H9 (cell line): ENCODE measurements at regions not wholly inside any gene's neighbourhood (a gene's known extent, or its start where the extent isn't known, plus 50 kb on each side); places are given as distances from the start of the nearest gene placed in this dataset.

Experiments
- DNase-seq: peaks from one replicate; pipeline ENCODE4 v3.0.0-alpha.2; 2017
- H2AFZ ChIP-seq: one replicate; pipeline ENCODE4 v1.6.1; 2013; ENCODE audit warnings: mild to moderate bottlenecking, low read length, control low read depth, moderate library complexity
- H2AK5ac ChIP-seq: 2 replicates; pipeline ENCODE4 v1.6.1; 2013; ENCODE audit warnings: low read length, control low read depth, mixed read lengths; ENCODE audit not compliant: insufficient read length
- H2BK120ac ChIP-seq: one replicate; pipeline ENCODE4 v1.6.1; 2013; ENCODE audit warnings: low read depth, mild to moderate bottlenecking, low read length, control low read depth, inconsistent platforms; ENCODE audit not compliant: poor library complexity, severe bottlenecking
- H2BK12ac ChIP-seq: 2 replicates; pipeline ENCODE4 v1.6.1; 2013; ENCODE audit warnings: low read length, control low read depth, mixed read lengths, low read depth; ENCODE audit not compliant: insufficient read length
- H2BK15ac ChIP-seq: 2 replicates; pipeline ENCODE4 v1.6.1; 2013; ENCODE audit warnings: low read depth, low read length, control low read depth
- H2BK20ac ChIP-seq: one replicate; pipeline ENCODE4 v1.6.1; 2013; ENCODE audit warnings: low read depth, mild to moderate bottlenecking, low read length, control low read depth, inconsistent platforms; ENCODE audit not compliant: poor library complexity, severe bottlenecking
- H2BK5ac ChIP-seq: 2 replicates; pipeline ENCODE4 v1.6.1; 2013; ENCODE audit warnings: low read length, control low read depth, mixed read lengths; ENCODE audit not compliant: insufficient read length
- H3K14ac ChIP-seq: 2 replicates; pipeline ENCODE4 v1.6.1; 2013; ENCODE audit warnings: low read length, control low read depth; ENCODE audit not compliant: insufficient read depth
- H3K18ac ChIP-seq: 2 replicates; pipeline ENCODE4 v1.6.1; 2013; ENCODE audit warnings: low read depth, mild to moderate bottlenecking, mixed read lengths, low read length, control low read depth; ENCODE audit not compliant: insufficient read length
- H3K23ac ChIP-seq: 2 replicates; pipeline ENCODE4 v1.6.1; 2013; ENCODE audit warnings: low read length, control low read depth, mixed read lengths, low read depth; ENCODE audit not compliant: insufficient read length
- H3K23me2 ChIP-seq: 2 replicates; pipeline ENCODE4 v1.6.1; 2013; ENCODE audit warnings: low read depth, mild to moderate bottlenecking, mixed read lengths, low read length, control low read depth; ENCODE audit not compliant: insufficient read length, poor library complexity, severe bottlenecking
- H3K27ac ChIP-seq: 2 replicates; pipeline ENCODE4 v1.5.1; 2013; ENCODE audit warnings: low read length, control low read depth, mixed read lengths, low read depth; ENCODE audit not compliant: insufficient read length
- H3K27me3 ChIP-seq: 2 replicates; pipeline ENCODE4 v1.6.1; 2013; ENCODE audit warnings: low read length, control low read depth, inconsistent platforms; ENCODE audit not compliant: insufficient read depth
- H3K4ac ChIP-seq: 2 replicates; pipeline ENCODE4 v1.6.1; 2013; ENCODE audit warnings: low read depth, mild to moderate bottlenecking, control low read depth, inconsistent platforms, low read length, moderate library complexity
- H3K4me1 ChIP-seq: 2 replicates; pipeline ENCODE4 v1.6.1; 2013; ENCODE audit warnings: low read length, control low read depth, inconsistent platforms; ENCODE audit not compliant: insufficient read depth
- H3K4me2 ChIP-seq: 2 replicates; pipeline ENCODE4 v1.6.1; 2013; ENCODE audit warnings: low read length, control low read depth, mixed read lengths; ENCODE audit not compliant: insufficient read length, insufficient read depth
- H3K56ac ChIP-seq: 2 replicates; pipeline ENCODE4 v1.6.1; 2013; ENCODE audit warnings: low read depth, mild to moderate bottlenecking, mixed read lengths, low read length, control low read depth; ENCODE audit not compliant: insufficient read length
- H3K79me1 ChIP-seq: 2 replicates; pipeline ENCODE4 v1.6.1; 2013; ENCODE audit warnings: low read depth, mild to moderate bottlenecking, moderate library complexity, low read length, control low read depth, inconsistent platforms; ENCODE audit not compliant: insufficient read depth, poor library complexity, severe bottlenecking
- H3K79me2 ChIP-seq: 2 replicates; pipeline ENCODE4 v1.6.1; 2013; ENCODE audit warnings: low read length, control low read depth, inconsistent platforms; ENCODE audit not compliant: insufficient read depth
- H3K9ac ChIP-seq: 2 replicates; pipeline ENCODE4 v1.6.1; 2013; ENCODE audit warnings: low read length, control low read depth, mixed read lengths; ENCODE audit not compliant: insufficient read length; ENCODE audit errors: extremely low read depth
- H3K9me3 ChIP-seq: one replicate; pipeline ENCODE4 v1.6.1; 2013; ENCODE audit warnings: low read depth, low read length, inconsistent platforms; ENCODE audit not compliant: control insufficient read depth
- H3T11ph ChIP-seq: one replicate; pipeline ENCODE4 v1.6.1; 2013; ENCODE audit warnings: mild to moderate bottlenecking, low read length, control low read depth, inconsistent platforms
- H4K20me1 ChIP-seq: one replicate; pipeline ENCODE4 v1.6.1; 2013; ENCODE audit not compliant: control insufficient read depth, insufficient read length, insufficient read depth
- H4K5ac ChIP-seq: 2 replicates; pipeline ENCODE4 v1.6.1; 2013; ENCODE audit warnings: low read depth, mild to moderate bottlenecking, mixed read lengths, low read length, control low read depth; ENCODE audit not compliant: insufficient read length
- H4K8ac ChIP-seq: replicated peaks from 2 replicates; pipeline ENCODE4 v1.6.1; 2013; ENCODE audit warnings: low read length, control low read depth, mixed read lengths, low read depth; ENCODE audit not compliant: insufficient read length
- H4K91ac ChIP-seq: 2 replicates; pipeline ENCODE4 v1.6.1; 2013; ENCODE audit warnings: low read depth, mild to moderate bottlenecking, moderate library complexity, mixed read lengths, low read length, control low read depth; ENCODE audit not compliant: insufficient read length
- H3K27ac Mint-ChIP-seq, 3 experiments: 2 replicates in 2 of 3; 3 replicates in 1 of 3; pipeline ENCODE4 v1.8.0; 2020 to 2021; ENCODE audit warnings: mixed read lengths in 3 of 3, mild to moderate bottlenecking in 1 of 3, moderate library complexity in 1 of 3
- H3K27me3 Mint-ChIP-seq: 2 replicates; pipeline ENCODE4 v1.8.0; 2021; ENCODE audit warnings: low read depth, mild to moderate bottlenecking, moderate library complexity, mixed read lengths
- H3K36me3 Mint-ChIP-seq, 3 experiments: 2 replicates in 2 of 3; 3 replicates in 1 of 3; pipeline ENCODE4 v1.8.0; 2020 to 2021; ENCODE audit warnings: low read depth in 3 of 3, mixed read lengths in 3 of 3; ENCODE audit not compliant: insufficient read depth in 1 of 3
- H3K4me1 Mint-ChIP-seq, 2 experiments: 2 replicates each; pipeline ENCODE4 v1.8.0; 2020; ENCODE audit warnings: mixed read lengths in 2 of 2
- H3K4me3 Mint-ChIP-seq, 2 experiments: 2 replicates in 1 of 2; 3 replicates in 1 of 2; pipeline ENCODE4 v1.8.0; 2020 to 2021; ENCODE audit warnings: mild to moderate bottlenecking in 2 of 2, mixed read lengths in 2 of 2, moderate library complexity in 1 of 2
- H3K9me3 Mint-ChIP-seq, 2 experiments: 2 replicates in 1 of 2; 3 replicates in 1 of 2; pipeline ENCODE4 v1.8.0; 2020; ENCODE audit warnings: mild to moderate bottlenecking in 2 of 2, mixed read lengths in 2 of 2, moderate library complexity in 1 of 2
- CTCF ChIP-seq: fragments of 200-600 bp; sonication (generic); conservative IDR thresholded peaks from 3 replicates; pipeline ENCODE4 v1.8.0; 2021; ENCODE audit warnings: antibody characterized with exemption, mild to moderate bottlenecking
- WGBS: extraction: QIAGEN DNeasy Blood & Tissue Kit; methylation state at CpG from one replicate; pipeline ENCODE4 v1.1.7; 2013; ENCODE audit warnings: missing lambda C conversion rate, low lambda C conversion rate, mixed read lengths; ENCODE audit not compliant: insufficient read length; ENCODE audit errors: extremely low coverage; 5-methylcytosine and 5-hydroxymethylcytosine counted together

- Mint-ChIP-seq H3K4me3 (no peak overlapping the region), H3K4me1 (no peaks in the 10 kb centered on the region), H3K36me3 (no peaks in the 10 kb centered on the region), H3K27ac (no peak overlapping the region), H3K9me3 (peaks cover 0 to 4% of the 10 kb centered on the region in 2 experiments; a peak in 1 of 5 replicates), H3K27me3 (no peaks in the 10 kb centered on the region)
- Histone ChIP-seq H3K9ac (no peak overlapping the region), H3K79me2 (no peaks in the 10 kb centered on the region), H3K27me3 (no peaks in the 10 kb centered on the region), H4K91ac (no peak overlapping the region), H3K4ac (no peak overlapping the region), H4K5ac (no peak overlapping the region), H3K56ac (no peak overlapping the region), H3T11ph (no peak overlapping the region), H4K20me1 (no peaks in the 10 kb centered on the region), H2BK5ac (no peak overlapping the region), H3K23me2 (no peaks in the 10 kb centered on the region), H2BK15ac (no peak overlapping the region), H4K8ac (no peak overlapping the region), H2BK12ac (no peak overlapping the region), H2AK5ac (no peak overlapping the region), H3K14ac (no peak overlapping the region), H3K27ac (no peak overlapping the region), H3K4me2 (no peak overlapping the region), H2BK20ac (no peak overlapping the region), H3K23ac (no peak overlapping the region), H2AFZ (no peak overlapping the region), H3K79me1 (no peaks in the 10 kb centered on the region), H2BK120ac (no peak overlapping the region), H3K18ac (no peak overlapping the region), H3K9me3 (no peaks in the 10 kb centered on the region), H3K4me1 (no peaks in the 10 kb centered on the region)
- TF ChIP-seq CTCF, result no peak
- WGBS, result no CpG with 5 or more reads among the region's 1 CpG
- DNase-seq, result no peak
Measured at GRCh38 chr14:86613786-86614185, 1083.8 kb downstream of the FLRT2 start.
